IgD-negative memory B cell (primary cell): ENCODE measurements at regions not wholly inside any gene's neighbourhood (a gene's known extent, or its start where the extent isn't known, plus 50 kb on each side); places are given as distances from the start of the nearest gene placed in this dataset.
"Not testable (repeated sequence)": the region's sequence is repeated elsewhere in the genome, so short reads cannot be mapped to it uniquely, and the experiment has no call there.

Experiments used
- H3K27ac Mint-ChIP-seq, 3 donors: one replicate each; pipeline ENCODE4 v1.8.0; 2020 to 2022; ENCODE audit warnings: mild to moderate bottlenecking in 3 of 3, mixed read lengths in 3 of 3, moderate library complexity in 1 of 3
- H3K27me3 Mint-ChIP-seq: one replicate; pipeline ENCODE4 v1.8.0; 2021; ENCODE audit warnings: mixed read lengths
- H3K36me3 Mint-ChIP-seq: one replicate; pipeline ENCODE4 v1.8.0; 2020; ENCODE audit warnings: mild to moderate bottlenecking, mixed read lengths
- H3K4me1 Mint-ChIP-seq, 3 donors: one replicate each; pipeline ENCODE4 v1.8.0; 2020 to 2022; ENCODE audit warnings: mixed read lengths in 3 of 3, mild to moderate bottlenecking in 1 of 3
- H3K4me3 Mint-ChIP-seq, 4 donors: one replicate each; pipeline ENCODE4 v1.8.0; 2020 to 2022; ENCODE audit warnings: mild to moderate bottlenecking in 4 of 4, mixed read lengths in 4 of 4, moderate library complexity in 3 of 4
- H3K9me3 Mint-ChIP-seq, 3 donors: one replicate each; pipeline ENCODE4 v1.8.0; 2020 to 2021; ENCODE audit warnings: mixed read lengths in 3 of 3, mild to moderate bottlenecking in 1 of 3

GRCh38 chr10:114708084-114708483, 50.0 kb upstream of the ABLIM1 start:
- Mint-ChIP-seq H3K27me3 (peaks cover 11% of the 10 kb centered on the region), H3K27ac (no peak overlapping the region)

GRCh38 chr10:114708717-114709335, 50.8 kb upstream of the ABLIM1 start:
- no peak overlapping the region for H3K27ac Mint-ChIP-seq
- H3K4me3 Mint-ChIP-seq, result no peak overlapping the region
- H3K36me3 Mint-ChIP-seq, result no peaks in the 10 kb centered on the region
- no peaks in the 10 kb centered on the region for H3K9me3 Mint-ChIP-seq
- H3K27me3 Mint-ChIP-seq, result peaks cover 11% of the 10 kb centered on the region
- H3K4me1 Mint-ChIP-seq, result no peaks in the 10 kb centered on the region

More at GRCh38 chr10:114708084-114708483, 50.0 kb upstream of the ABLIM1 start:
- H3K4me3 Mint-ChIP-seq, result no peak overlapping the region
- no peaks in the 10 kb centered on the region for H3K36me3 Mint-ChIP-seq
- no peaks in the 10 kb centered on the region for H3K9me3 Mint-ChIP-seq
- H3K4me1 Mint-ChIP-seq, result no peaks in the 10 kb centered on the region

GRCh38 chr10:114709984-114710383, 51.9 kb upstream of the ABLIM1 start:
- Mint-ChIP-seq H3K27me3 (peaks cover 14% of the 10 kb centered on the region), H3K9me3 (no peaks in the 10 kb centered on the region), H3K4me1 (no peaks in the 10 kb centered on the region), H3K36me3 (no peaks in the 10 kb centered on the region), H3K27ac (no peak overlapping the region), H3K4me3 (no peak overlapping the region)

GRCh38 chr10:114711176-114711868, 53.2 kb upstream of the ABLIM1 start:
- no peaks in the 10 kb centered on the region for H3K36me3 Mint-ChIP-seq
- H3K9me3 Mint-ChIP-seq, result no peaks in the 10 kb centered on the region
- H3K27ac Mint-ChIP-seq, result no peak overlapping the region

GRCh38 chr10:114711869-114712250, 53.8 kb upstream of the ABLIM1 start:
- Mint-ChIP-seq H3K4me1 (no peaks in the 10 kb centered on the region), H3K4me3 (no peak overlapping the region), H3K27ac (no peak overlapping the region), H3K27me3 (peaks cover 14% of the 10 kb centered on the region), H3K9me3 (no peaks in the 10 kb centered on the region), H3K36me3 (no peaks in the 10 kb centered on the region)

More at GRCh38 chr10:114711176-114711868, 53.2 kb upstream of the ABLIM1 start:
- Mint-ChIP-seq H3K4me3 (no peak overlapping the region), H3K27me3 (peaks cover 14% of the 10 kb centered on the region), H3K4me1 (no peaks in the 10 kb centered on the region)

- Mint-ChIP-seq H3K36me3 (no peaks in the 10 kb centered on the region), H3K27me3 (peaks cover 16% of the 10 kb centered on the region), H3K9me3 (no peaks in the 10 kb centered on the region), H3K4me3 (no peak overlapping the region), H3K27ac (no peak overlapping the region), H3K4me1 (no peaks in the 10 kb centered on the region)
Observed at GRCh38 chr10:114713525-114714090, 55.5 kb upstream of the ABLIM1 start.

- Mint-ChIP-seq H3K36me3 (no peaks in the 10 kb centered on the region), H3K27me3 (peaks cover 16% of the 10 kb centered on the region), H3K27ac (no peak overlapping the region), H3K4me1 (no peaks in the 10 kb centered on the region), H3K4me3 (no peak overlapping the region), H3K9me3 (no peaks in the 10 kb centered on the region)
Observed at GRCh38 chr10:114714281-114714741, 56.2 kb upstream of the ABLIM1 start.

- no peaks in the 10 kb centered on the region for H3K36me3 Mint-ChIP-seq
- no peaks in the 10 kb centered on the region for H3K9me3 Mint-ChIP-seq
- no peak overlapping the region for H3K4me3 Mint-ChIP-seq
- H3K27me3 Mint-ChIP-seq, result peaks cover 10% of the 10 kb centered on the region
- no peaks in the 10 kb centered on the region for H3K4me1 Mint-ChIP-seq
- H3K27ac Mint-ChIP-seq, result no peak overlapping the region
Observed at GRCh38 chr10:114715171-114715670, 57.1 kb upstream of the ABLIM1 start.

GRCh38 chr10:114716811-114717404, 58.8 kb upstream of the ABLIM1 start:
- no peaks in the 10 kb centered on the region for H3K36me3 Mint-ChIP-seq
- H3K27ac Mint-ChIP-seq, result peak overlapping the region in 1 of 3 donors; percentile 75
- no peak overlapping the region for H3K4me3 Mint-ChIP-seq
- H3K27me3 Mint-ChIP-seq, result peaks cover 5% of the 10 kb centered on the region
- no peaks in the 10 kb centered on the region for H3K4me1 Mint-ChIP-seq
- no peaks in the 10 kb centered on the region for H3K9me3 Mint-ChIP-seq

- H3K9me3 Mint-ChIP-seq, H3K4me3 Mint-ChIP-seq, H3K36me3 Mint-ChIP-seq, H3K27me3 Mint-ChIP-seq, H3K27ac Mint-ChIP-seq, H3K4me1 Mint-ChIP-seq: not testable (repeated sequence)
Observed at GRCh38 chr10:114717881-114718280, 59.8 kb upstream of the ABLIM1 start.

- Mint-ChIP-seq H3K4me3 (no peak overlapping the region), H3K4me1 (peaks cover 0 to 2% (median 0%) of the 10 kb centered on the region in 3 donors), H3K9me3 (no peaks in the 10 kb centered on the region), H3K27me3 (peaks cover 5% of the 10 kb centered on the region), H3K36me3 (no peaks in the 10 kb centered on the region), H3K27ac (no peak overlapping the region)
Observed at GRCh38 chr10:114718374-114718773, 60.3 kb upstream of the ABLIM1 start.

GRCh38 chr10:114719311-114719710, 61.2 kb upstream of the ABLIM1 start:
- Mint-ChIP-seq H3K4me3 (no peak overlapping the region), H3K27me3 (peaks cover 2% of the 10 kb centered on the region), H3K36me3 (no peaks in the 10 kb centered on the region), H3K4me1 (peaks cover 0 to 2% (median 0%) of the 10 kb centered on the region in 3 donors), H3K27ac (no peak overlapping the region), H3K9me3 (no peaks in the 10 kb centered on the region)

GRCh38 chr10:114720023-114720422, 61.9 kb upstream of the ABLIM1 start:
- H3K9me3 Mint-ChIP-seq, H3K27me3 Mint-ChIP-seq, H3K4me3 Mint-ChIP-seq, H3K27ac Mint-ChIP-seq, H3K36me3 Mint-ChIP-seq, H3K4me1 Mint-ChIP-seq: not testable (repeated sequence)

GRCh38 chr10:114720685-114721278, 62.7 kb upstream of the ABLIM1 start:
- Mint-ChIP-seq H3K4me1 (peaks cover 0 to 2% (median 0%) of the 10 kb centered on the region in 3 donors), H3K36me3 (no peaks in the 10 kb centered on the region), H3K4me3 (no peak overlapping the region), H3K27ac (no peak overlapping the region), H3K9me3 (no peaks in the 10 kb centered on the region), H3K27me3 (peaks cover 2% of the 10 kb centered on the region)

- H3K36me3 Mint-ChIP-seq, H3K4me1 Mint-ChIP-seq, H3K9me3 Mint-ChIP-seq, H3K4me3 Mint-ChIP-seq, H3K27me3 Mint-ChIP-seq, H3K27ac Mint-ChIP-seq: not testable (repeated sequence)
Observed at GRCh38 chr10:114722136-114722535, 64.1 kb upstream of the ABLIM1 start.
